Pulmonary artery endothelial cell (primary cell): ENCODE measurements at regions not wholly inside any gene's neighbourhood (a gene's known extent, or its start where the extent isn't known, plus 50 kb on each side); places are given as distances from the start of the nearest gene placed in this dataset.
"Not testable (repeated sequence)": the region's sequence is repeated elsewhere in the genome, so short reads cannot be mapped to it uniquely, and the experiment has no call there.

ENCODE experiments used
- DNase-seq: peaks from one replicate; pipeline ENCODE4 v3.0.0-alpha.2; 2011; ENCODE audit warnings: low read depth, low spot score

DNA sequence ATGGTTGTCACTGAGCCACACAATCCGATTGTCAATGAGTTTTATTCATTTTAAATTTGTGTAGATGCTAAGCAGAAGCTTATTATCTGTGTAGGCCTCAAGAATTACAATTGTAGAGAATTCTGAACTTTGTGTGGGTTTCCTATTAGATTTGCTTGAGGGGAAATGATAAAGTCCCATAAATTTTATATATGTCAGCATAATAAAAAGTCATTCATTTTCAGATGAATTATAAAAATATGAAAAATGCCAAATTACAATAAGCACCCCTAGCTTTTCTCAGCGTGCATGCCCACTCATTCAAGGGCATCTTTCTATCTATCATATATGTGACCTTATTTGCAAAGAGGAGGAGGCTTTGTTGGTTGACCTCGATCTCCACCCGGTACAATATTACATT, 1041.1 kb upstream of the FOXG1 start:
- no peak for DNase-seq

GRCh38 chr14:27727251-27727770, 1039.3 kb upstream of the FOXG1 start:
- no peak for DNase-seq

GRCh38 chr14:27730204-27730603, 1036.4 kb upstream of the FOXG1 start:
- no peak for DNase-seq

DNA sequence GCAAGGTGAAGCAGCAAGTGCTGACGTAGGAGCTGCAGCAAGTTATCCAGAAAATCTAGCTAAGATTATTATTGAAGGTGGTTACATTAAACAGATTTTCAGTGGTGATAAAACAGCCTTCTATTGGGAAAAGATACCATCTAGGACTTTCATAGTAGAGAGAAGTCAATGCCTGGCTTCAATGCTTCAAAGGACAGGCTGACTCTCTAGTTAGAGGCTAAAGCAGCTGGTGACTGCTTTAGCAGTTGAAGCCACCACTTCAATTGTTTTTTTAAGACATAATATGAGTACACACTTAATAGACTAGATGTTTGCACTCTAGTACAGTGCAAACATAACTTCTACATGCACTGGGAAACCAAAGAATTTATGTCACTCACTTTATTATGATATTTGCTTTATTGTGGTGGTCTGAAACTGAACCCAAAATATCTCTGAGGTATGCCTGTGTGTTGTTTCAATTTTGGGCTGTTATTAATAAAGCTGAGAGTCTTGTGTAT, 1026.9 kb upstream of the FOXG1 start:
- DNase-seq, result no peak

GRCh38 chr14:27750114-27750513, 1016.5 kb upstream of the FOXG1 start:
- DNase-seq, result no peak

- DNase-seq, result not testable (repeated sequence)
Observed at GRCh38 chr14:27757642-27758041, 1008.9 kb upstream of the FOXG1 start.

GRCh38 chr14:27760367-27760766, 1006.2 kb upstream of the FOXG1 start:
- DNase-seq, result not testable (repeated sequence)

DNA sequence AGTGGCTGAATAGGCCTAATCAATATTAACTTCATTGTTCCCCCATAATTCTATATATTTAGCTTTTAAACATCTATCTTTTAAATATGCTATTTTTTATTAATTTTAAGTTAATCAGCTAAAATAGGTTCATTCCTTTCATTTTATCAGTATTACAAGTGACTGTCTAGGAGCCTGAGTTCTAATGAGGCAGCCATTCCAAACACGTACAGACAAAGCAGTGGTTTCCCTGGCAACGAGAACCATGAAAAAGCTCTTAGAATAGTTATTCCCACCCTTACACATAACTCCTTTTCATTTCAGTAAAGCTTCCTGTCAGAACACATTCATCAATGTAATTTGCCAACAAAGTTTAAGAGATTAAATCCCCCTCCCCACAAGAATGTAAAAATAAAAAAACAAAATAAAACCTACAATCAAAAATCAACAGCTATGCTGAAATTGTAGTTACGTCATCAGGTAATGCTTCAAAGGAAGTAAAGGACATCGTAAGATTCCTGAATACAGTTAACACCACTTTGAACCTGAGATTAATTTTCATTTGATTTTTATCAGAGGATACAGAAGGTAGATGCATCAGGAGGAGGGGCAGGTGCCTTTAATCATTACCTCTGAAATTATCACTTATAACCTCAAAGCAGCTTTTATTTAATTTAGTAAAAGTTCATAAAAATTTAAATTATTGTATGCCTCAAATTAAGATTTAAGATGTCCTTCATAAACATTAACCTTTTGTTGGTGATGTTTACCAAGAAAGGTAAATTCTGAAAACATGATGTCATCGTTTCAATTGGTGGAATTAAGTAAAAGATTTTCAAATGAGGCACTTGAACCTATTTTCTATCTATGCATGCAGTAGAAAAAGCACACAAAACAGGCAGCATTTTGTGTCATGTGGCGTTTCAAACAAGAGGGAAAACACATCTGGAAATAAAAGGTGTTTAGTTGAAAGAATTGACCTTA, 967.2 kb upstream of the FOXG1 start:
- not testable (repeated sequence) for DNase-seq

- not testable (repeated sequence) for DNase-seq
Observed at GRCh38 chr14:27817746-27818430, 948.7 kb upstream of the FOXG1 start.

- DNase-seq, result not testable (repeated sequence)
Observed at GRCh38 chr14:27826149-27826548, 940.4 kb upstream of the FOXG1 start.

DNA sequence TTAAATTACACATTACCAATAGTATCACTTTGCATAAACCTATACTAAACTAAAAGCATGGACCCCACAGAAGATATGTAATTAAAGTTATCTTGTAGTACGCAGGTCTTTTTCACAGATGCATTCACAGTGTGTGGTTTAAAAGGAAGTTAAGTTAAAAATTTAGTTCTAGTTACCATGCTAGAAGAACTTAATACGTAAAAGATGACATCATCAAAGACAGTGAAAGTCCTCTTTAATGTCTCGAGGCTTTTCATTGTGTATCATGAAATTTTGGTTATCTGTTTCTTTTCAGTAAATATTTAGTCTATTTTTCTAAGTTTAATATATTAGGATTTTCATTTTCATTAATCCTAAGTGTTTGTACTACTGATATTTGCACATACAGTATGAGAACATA, 934.6 kb upstream of the FOXG1 start:
- not testable (repeated sequence) for DNase-seq

DNA sequence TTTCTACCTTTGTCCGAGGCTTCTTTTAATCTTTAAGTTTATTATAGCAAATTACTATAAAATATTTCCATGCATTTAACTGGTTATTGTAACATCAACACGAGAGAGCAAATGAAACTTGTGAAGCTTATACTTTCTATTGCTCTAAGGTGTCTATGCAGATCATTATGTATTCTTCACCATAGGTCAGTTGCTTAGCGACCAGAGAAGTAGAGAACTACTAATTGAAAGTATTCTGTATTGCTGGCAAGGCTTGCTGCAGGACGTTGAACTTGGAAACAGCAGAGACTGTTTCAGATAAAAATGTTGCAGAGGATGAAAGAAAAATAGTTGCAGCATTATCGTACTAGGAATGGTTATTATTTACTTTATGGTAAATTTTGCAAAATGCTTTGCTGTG, 933.6 kb upstream of the FOXG1 start:
- DNase-seq, result not testable (repeated sequence)

- no peak for DNase-seq
Observed at GRCh38 chr14:27836386-27836785, 930.2 kb upstream of the FOXG1 start.

DNA sequence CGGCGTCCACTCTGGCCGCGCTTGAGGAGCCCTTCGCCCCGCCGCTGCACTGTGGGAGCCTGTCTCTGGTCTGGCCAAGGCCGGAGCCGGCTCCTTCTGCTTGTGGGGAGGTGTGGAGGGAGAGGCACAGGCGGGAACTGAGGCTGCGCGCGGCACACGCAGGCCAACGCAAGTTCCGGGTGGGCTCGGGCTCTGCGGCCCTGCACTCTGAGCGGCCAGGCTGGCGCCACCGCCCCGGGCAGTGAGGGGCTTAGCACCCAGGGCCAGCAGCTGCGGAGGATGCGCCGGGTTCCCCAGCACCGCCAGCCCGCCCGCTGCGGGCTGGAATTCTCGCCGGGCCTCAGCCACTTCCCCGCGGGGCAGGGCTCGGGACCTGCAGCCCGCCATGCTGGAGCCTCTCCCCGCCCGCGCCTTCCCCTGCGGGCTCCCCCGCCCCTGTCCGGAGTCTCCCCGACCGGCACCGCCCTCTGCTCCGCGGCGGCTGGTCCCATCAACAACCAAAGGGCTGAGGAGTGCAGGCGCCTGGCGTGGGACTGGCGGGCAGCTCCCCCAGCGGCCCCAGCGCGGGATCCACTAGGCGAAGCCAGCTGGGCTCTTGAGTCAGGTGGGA, 921.2 kb upstream of the FOXG1 start:
- no peak for DNase-seq

GRCh38 chr14:27845902-27846301, 920.7 kb upstream of the FOXG1 start:
- DNase-seq, result no peak

GRCh38 chr14:27847480-27847879, 919.1 kb upstream of the FOXG1 start:
- DNase-seq, result not testable (repeated sequence)

- DNase-seq, result not testable (repeated sequence)
Observed at GRCh38 chr14:27849193-27849592, 917.4 kb upstream of the FOXG1 start.

GRCh38 chr14:27862684-27863083, 903.9 kb upstream of the FOXG1 start:
- DNase-seq, result no peak

DNA sequence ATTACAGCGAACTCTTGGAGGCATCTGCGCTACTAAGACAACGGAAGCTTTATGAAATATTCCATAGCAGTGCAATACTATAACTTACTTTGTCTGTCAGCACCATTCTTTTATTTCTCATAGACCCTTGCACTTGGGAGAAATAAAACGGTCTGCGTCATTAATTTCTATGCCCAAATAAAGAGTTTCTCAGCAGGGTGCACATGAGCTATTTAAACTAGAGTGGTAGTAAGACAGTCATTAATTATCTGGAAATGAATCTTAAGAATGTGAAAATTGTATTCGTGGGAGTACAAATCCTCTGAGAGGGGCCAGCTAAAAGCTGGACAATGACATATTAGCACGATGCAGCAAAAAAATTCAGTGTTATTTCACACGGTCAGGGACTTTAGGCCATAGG, 903.4 kb upstream of the FOXG1 start:
- no peak for DNase-seq

DNA sequence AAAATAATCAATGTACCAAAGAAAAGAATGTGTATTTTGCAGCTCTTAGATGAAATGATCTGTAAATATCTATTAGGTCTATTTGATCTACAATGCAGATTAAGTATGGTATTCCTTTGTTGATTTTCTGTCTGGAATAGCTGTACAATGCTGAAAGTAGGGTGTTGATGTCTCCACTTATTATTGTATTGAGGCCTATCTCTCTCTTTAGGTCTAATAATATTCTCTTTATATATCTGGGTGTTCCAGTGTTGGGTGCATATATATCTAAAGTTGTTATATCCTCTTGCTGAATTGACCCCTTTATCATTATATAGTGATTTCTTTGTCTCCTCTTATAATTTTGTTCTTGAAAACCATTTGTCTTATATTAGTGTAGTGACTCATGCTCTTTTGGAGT, 885.5 kb upstream of the FOXG1 start:
- no peak for DNase-seq

- DNase-seq, result no peak
Observed at GRCh38 chr14:27881646-27882045, 884.9 kb upstream of the FOXG1 start.

DNA sequence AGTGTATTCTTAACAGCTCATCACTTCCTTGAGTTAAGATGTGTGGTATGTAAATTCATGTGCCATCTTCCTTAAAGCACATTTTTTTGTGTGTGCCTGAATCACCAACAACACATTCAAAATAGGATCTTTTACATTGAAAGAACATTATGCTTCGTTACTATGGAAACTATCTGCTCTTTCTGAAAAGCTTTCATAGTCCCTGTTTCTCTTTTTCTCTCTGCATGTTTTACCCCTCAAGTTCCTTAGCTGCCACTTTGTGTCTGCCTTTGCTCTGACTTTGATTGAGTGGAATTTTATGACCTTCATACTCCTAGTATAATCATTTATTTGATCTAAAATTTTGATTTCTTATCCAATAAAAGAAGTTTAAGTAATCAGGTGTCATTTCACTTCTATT, 880.3 kb upstream of the FOXG1 start:
- DNase-seq, result no peak
